HG02763 (cell line): ENCODE measurements at regions not wholly inside any gene's neighbourhood (a gene's known extent, or its start where the extent isn't known, plus 50 kb on each side); places are given as distances from the start of the nearest gene placed in this dataset.

Experiments used
- ATAC-seq: cut with Tn5 transposase; IDR thresholded peaks from one replicate; pipeline ENCODE4 v1.9.1; 2021; ENCODE audit warnings: mild to moderate bottlenecking, moderate library complexity; ENCODE audit not compliant: unreplicated experiment

DNA sequence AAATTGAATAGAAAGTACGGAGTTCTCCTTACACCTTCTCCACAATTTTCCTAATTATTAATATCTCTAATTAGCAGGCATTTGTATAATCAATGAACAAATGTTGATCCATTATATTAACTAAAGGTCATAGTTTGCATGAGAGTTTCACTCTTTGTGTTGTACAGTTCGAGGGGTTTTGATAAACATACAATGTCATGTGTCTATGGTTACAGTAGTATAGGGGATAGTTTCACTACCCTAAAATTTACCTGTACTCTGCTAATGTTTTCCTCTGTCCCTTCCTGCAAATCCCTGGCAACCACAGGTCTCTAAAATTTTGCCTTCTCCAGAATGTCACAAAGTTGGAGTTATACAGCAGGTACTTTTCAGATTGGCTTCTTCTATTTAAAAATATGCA, 1199.8 kb upstream of the GJE1 start:
- ATAC-seq: no peak

DNA sequence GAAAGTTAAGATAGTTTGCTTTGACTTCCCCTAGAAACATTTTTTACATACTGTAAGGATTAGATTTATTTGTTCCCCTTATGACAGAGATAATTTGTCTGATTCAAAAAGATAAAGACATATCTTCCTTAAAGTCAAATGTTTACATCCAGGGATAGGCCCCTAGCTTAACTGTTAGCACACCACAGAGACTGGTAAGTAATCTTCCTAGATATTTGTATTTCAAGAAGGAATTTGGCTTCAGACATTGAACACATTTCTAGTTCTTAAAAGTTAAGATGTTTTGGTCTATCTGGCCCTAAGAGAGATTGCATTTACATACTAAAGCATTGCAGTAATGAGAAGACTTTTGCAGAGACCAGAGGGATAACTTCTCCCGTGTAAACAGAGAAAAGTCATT, 1201.1 kb upstream of the GJE1 start:
- no peak for ATAC-seq

GRCh38 chr6:140929121-140929520, 1203.6 kb upstream of the GJE1 start:
- ATAC-seq: no peak

DNA sequence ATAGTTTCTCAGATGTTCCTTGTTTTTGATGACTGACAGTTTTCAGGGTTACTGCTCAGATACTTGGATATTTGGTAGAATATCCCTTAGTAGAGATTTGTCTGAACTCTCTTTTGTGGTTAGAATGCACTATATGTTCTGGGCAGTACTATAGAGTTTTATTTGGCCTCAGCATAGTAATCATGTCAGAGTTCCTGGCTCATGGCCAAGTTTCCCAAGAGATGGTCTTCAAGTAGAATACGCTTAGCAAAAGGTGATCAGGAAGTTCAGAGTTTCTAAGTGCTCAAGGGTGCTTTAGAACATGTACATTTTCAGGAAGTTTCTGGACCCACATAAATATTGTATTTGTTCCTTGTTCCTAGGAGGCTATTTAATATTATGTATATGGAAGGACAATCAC, 1209.7 kb upstream of the GJE1 start:
- ATAC-seq: no peak

- ATAC-seq: peak; percentile 56
Measured at GRCh38 chr6:140921366-140922226, 1211.1 kb upstream of the GJE1 start.

- ATAC-seq: no peak
Measured at GRCh38 chr6:140917911-140918310, 1214.8 kb upstream of the GJE1 start.

DNA sequence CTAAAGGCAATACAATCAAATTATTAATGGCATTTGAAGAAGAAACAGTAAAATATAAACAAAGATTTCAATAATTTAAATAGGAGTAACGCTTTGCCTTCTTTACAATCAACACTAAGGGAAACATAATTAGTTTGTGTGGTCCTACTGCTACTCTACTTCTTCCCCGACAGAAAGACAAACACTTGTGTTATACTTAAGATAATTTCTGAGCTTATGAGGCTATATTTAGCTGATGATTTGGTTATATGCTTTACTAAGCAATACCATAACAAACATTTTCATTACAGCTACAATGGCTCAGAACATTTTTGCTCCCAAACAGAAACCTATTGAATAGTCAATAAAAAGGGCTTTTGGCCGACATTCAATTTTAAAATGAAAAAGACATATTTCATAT, 1217.2 kb upstream of the GJE1 start:
- no peak for ATAC-seq

GRCh38 chr6:140915103-140915502, 1217.6 kb upstream of the GJE1 start:
- ATAC-seq: no peak

DNA sequence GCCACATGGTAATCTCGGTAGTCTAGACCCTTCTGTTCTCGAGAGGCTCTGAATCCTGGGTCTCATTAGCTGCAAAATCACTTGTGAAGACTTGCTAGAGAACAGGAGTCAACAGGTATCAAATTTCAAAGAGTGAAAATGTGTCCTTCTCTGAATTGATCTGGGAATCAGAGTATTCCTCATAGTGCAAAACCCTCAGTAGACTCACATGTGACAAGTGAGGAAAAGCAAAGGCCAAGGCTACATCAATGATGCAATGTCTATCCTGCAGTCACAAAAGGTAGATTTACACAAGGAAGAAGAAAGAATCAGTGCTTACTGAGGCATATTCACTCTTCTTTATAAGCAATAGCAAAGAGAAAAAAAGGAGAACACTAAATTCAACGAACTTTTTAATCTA, 1220.0 kb upstream of the GJE1 start:
- no peak for ATAC-seq

GRCh38 chr6:140909625-140910024, 1223.1 kb upstream of the GJE1 start:
- no peak for ATAC-seq

GRCh38 chr6:140909156-140909555, 1223.6 kb upstream of the GJE1 start:
- no peak for ATAC-seq

DNA sequence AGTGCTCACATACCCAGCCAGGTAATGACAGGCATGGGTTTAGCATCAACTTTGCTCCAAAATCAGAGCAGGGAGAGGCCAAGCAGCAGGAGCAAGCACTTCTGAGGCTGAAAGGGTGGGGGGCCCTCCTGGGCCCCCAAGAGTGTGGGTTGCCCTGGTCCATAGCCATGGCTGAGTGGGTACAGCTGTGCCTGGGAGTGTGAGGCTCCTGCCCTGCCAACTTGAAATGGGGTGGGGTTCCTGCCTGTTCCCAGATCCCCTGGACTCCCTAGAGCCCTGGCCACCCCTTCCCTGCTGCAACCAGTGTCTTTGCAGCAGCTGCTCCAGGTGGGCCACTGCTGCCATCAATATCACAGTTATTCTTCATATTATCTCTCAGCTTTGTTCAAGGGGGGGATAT, 1224.2 kb upstream of the GJE1 start:
- ATAC-seq: no peak

GRCh38 chr6:140907235-140907634, 1225.5 kb upstream of the GJE1 start:
- ATAC-seq: no peak

- no peak for ATAC-seq
Measured at GRCh38 chr6:140905724-140906123, 1227.0 kb upstream of the GJE1 start.

DNA sequence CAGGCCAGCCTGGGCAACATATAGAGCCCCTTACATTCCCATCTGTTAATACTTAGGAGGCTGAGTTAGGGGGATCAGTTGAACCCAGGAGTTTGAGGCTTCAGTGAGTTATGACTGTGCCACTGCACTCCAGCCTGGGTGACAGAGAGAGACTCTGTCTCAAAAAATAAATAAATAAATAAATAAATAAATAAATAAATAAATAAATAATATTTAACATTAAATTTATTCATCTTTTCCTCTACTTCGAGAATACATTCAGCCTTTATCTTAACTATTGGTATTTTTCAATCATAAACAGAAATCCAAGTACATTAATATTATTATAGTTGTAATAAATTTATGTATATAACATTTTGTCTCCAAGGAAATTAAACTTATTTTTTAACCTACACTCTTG, 1227.7 kb upstream of the GJE1 start:
- ATAC-seq: no peak

DNA sequence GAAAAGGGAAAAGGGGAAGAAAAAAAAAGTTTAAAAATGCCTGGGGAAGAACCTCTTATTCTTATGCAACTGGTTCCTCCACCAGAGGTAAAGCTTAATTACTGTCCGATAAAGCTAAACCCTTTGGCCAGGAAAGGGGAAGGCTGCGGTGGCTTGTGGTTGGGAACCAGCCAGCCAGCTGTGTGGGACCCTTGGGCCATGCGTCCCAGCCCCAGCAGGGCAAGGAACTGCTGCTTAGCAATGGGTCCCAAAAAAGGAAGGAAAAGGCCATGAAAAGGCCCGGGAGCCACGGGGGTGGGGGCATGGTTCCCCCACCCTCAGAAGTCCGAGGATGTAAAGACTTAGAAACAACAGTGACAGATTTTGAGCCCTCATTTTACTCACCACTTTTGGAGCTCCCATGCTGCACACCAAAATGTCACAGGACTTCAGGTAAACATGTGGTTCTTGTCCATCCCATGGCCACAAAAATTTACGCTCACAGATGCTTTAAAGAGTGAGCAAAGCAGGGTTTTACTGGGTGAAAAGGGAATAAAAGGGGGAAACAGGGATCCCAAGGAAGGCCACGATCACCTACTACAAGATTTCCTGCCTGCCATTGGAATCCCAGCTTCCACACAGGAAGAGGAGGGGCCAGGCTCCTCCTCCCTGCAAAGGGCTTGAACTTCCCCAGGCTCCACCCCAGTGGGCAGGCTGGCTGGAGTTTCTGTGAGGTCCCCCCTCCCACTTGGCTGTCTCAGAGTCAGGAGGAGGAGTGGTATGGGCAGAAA, 1234.7 kb upstream of the GJE1 start:
- no peak for ATAC-seq

DNA sequence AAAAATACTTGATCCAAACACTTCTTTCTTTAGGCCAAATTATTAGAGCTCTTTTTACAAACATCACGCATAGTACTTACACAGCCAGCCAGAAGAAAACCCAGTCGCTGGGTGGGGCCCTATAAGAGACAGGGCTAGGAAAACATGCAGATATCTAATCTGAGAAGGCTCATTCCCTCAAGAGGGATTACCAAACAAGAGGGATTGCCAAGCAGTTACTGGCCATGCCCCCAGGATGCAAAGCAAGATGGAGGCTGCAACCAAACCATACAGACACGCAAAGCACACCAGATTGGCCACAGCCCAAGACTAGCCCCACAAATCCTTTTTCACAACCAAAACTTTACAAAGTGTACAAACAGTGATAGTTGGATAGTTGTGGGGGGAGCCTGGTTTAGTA, 1235.4 kb upstream of the GJE1 start:
- no peak for ATAC-seq

DNA sequence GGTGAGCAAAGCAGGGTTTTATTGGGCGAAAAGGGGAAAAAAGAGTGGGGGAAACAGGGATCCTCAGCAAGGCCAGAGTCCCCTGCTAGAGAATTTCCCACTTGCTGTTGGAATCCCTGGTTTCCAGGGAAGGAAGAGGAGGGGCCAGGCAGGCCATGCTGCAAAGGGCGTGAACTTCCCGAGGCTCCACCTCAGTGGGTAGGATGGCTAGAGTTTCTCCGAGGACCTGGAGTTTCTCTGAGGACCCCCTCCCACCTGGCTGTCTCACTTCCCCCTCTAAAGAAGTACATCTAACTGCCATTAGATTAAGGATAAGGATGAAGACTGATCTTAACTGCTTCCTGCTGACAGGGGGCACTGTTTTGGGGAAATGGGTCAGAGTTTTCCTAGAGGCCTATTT, 1239.3 kb upstream of the GJE1 start:
- no peak for ATAC-seq

DNA sequence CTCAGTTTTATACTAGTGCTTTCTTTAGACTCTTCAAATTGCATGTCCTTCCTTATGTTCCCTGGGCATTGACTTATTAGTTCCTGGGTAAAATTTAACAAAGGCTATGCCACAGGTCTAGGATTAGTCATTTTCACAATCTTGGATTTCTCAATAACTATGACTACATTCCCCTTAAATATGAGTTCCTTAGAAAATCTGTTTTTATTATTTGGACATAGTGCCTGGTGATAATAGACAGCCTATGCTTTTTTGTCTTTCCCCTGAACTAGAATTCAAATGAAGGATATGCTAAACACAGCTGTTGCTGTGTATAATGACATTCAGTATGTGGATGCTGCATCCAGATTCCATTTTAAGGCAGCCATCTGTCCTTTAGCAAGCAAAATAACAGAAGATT, 1252.8 kb upstream of the GJE1 start:
- no peak for ATAC-seq

DNA sequence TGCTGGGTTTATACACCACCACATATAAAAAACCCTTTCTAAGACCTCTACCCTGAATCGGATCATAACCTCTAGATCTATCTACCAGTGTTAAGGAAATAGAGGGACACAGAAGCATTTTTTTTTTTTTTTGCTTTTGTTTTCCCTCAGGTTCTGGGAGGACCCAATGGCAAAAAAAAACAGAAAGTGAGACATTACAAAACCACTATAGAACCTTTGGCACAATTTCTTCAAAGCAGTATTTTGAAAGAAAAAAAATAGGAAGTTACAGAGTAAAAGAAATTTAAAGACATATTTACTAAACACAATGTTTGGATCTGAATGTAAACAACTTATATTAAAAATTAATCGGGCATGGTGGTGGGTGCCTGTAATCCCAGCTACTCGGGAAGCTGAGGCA, 1258.7 kb upstream of the GJE1 start:
- no peak for ATAC-seq

GRCh38 chr6:140872885-140873284, 1259.8 kb upstream of the GJE1 start:
- ATAC-seq: no peak

GRCh38 chr6:140871911-140872310, 1260.8 kb upstream of the GJE1 start:
- no peak for ATAC-seq
